Kidney capillary endothelial cell (primary cell): ENCODE measurements at regions not wholly inside any gene's neighbourhood (a gene's known extent, or its start where the extent isn't known, plus 50 kb on each side); places are given as distances from the start of the nearest gene placed in this dataset.

Experiments used
- DNase-seq: peaks from one replicate; pipeline ENCODE4 v3.0.0-alpha.2; 2018; ENCODE audit warnings: low spot score

GRCh38 chr2:221106241-221106640 is 465.9 kb downstream of the EPHA4 start:
- DNase-seq: no peak

- no peak for DNase-seq
Measured at GRCh38 chr2:221107424-221107823, 464.7 kb downstream of the EPHA4 start.

- DNase-seq: no peak
Measured at GRCh38 chr2:221109552-221109951, 462.6 kb downstream of the EPHA4 start.

GRCh38 chr2:221111739-221112138 is 460.4 kb downstream of the EPHA4 start:
- no peak for DNase-seq

GRCh38 chr2:221112744-221113143 is 459.4 kb downstream of the EPHA4 start:
- DNase-seq: no peak

- DNase-seq: no peak
Measured at GRCh38 chr2:221115944-221116343, 456.2 kb downstream of the EPHA4 start.

- no peak for DNase-seq
Measured at GRCh38 chr2:221120643-221121042, 451.5 kb downstream of the EPHA4 start.

DNA sequence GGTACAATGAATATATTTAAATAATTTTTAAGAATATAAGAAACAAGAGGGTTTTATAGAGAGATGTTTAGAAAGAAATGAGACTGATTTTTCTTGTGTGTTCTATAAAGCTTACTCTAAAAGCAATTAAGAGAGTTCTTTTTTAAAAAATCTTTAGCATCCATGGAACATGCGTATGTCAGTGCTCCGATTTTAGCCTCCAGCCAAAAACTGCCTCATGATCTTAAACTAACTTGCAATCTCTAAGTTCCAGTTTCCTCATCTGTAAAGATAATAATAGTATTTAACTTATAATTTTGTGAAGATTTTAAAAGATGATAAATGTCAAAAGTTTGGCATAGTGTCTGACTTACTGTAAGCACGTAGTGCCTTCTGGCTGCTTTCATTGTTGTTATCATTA is 448.7 kb downstream of the EPHA4 start:
- DNase-seq: no peak

DNA sequence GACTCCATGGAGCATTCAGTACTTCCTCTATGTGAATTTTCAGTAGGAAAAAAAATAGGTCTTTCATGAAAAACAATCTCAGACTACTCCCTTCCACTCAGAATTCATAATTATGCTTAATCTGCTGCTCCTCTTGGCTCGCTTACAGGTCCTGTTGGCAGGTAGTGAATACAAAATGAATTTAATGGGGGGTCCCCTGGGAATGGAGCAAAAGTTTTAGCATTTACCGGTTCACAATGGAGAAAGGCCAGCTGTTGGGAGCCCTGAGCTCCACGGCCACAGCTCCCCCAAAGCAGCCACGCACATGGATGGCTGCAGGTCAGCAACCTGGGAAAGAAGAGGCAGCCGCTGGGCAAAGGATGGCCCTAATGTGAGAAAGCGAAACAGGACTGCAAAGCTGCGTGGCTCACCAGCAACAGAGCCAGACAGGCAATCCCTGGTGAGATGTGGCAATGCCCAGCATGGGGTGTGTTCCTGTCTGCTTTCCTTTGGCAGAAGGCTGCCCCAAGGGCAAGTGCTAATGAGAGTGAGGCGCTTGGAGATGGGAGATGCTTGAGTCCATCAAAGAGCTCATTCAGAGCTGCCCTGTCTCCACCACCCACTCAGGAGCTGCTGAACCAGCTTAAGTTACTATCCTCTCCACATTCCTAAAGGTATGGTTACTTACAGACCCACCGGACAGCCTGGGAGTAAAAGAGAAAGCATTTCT is 447.4 kb downstream of the EPHA4 start:
- DNase-seq: no peak

DNA sequence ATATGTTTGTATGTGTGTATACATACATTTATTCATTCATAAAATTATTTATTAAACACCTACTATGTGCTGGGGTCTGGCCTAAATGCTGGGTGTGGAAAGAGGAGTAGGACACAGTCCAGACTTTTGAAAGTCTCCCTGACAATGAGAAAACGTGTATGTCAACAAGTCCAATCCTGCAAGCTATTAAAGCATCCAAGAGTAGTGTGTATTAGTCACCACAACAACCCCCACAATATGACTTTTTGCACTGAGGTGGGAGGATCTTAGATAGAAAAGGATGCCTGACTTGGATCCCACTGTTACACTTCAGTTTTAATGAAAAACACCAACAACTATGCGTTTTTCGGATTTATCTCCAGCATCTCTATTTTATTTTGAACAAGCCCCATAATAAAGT is 446.4 kb downstream of the EPHA4 start:
- DNase-seq: no peak

DNA sequence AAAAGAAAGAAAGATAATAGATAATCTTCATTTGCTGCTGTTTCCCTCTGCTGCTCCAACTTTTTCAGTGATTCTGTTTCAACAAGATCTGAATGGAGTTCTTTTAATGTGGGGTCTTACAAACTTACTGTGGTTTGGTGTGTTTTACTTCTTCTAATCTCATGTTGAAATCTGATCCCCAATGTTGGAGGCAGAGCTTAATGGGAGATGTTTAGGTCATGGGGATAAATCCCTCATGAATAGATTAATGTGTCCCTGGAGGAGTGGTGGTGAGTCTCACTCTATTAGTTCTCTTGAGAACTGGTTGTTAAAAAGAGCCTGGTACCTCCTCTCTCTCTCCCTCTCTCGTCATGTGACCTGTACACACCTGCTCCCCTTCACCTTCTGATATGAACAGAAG is 442.4 kb downstream of the EPHA4 start:
- no peak for DNase-seq

DNA sequence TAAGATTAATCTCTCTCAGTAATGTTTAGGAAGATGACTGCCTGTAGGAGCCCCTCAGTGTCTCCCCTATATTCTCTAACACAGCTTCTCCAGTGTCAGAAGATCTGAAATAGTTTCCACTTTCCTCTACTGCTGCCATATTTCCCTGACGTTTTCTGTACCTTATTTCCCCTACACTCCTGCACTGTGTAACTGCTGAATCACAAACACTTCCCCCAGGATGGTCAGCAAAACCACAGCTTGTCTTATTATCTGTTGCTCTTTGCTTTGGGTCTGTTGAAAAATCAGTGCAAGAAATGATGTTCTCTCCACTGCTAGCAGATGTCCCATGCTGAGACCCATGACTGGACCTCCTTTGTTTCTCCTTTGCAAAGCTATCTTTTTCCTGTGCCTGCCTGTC is 441.7 kb downstream of the EPHA4 start:
- no peak for DNase-seq

DNA sequence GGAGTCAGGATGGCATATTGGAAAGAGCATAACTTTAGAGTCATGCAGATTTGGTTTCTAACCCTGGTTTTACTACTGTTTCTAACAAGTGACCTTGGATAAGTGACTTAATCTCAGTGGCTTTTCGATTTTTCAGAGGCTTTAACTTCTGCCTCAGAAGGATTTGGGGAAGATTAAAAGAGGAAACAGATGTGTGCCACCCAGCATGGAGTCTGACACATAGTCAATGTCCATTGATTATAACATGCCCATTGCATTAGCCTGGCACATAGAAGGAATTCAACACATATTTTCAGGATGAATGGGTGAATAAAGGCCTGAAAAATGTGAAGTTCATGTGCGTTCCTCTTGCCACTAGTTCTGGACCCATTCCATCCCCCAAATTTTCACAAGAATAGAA is 438.2 kb downstream of the EPHA4 start:
- DNase-seq: no peak

- DNase-seq: no peak
Measured at GRCh38 chr2:221134718-221135117, 437.4 kb downstream of the EPHA4 start.

DNA sequence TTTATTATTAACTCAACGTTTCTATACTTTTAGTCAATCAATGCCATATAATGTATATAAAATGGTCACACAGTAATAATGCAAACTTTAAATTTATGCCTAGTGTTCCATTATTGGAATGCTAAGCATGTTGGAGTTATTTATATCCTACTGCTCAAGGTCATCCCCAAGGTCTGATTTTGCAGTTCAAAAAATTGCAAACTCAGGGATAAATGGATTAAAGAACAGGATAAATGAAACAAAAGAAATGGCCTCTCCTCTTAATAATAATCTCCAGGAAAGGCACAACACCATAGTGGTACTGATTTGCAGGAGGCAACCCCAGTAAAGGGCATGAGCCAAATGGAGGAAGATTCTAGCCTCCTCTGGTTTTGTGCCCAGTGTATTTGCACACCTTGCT is 436.4 kb downstream of the EPHA4 start:
- DNase-seq: no peak

DNA sequence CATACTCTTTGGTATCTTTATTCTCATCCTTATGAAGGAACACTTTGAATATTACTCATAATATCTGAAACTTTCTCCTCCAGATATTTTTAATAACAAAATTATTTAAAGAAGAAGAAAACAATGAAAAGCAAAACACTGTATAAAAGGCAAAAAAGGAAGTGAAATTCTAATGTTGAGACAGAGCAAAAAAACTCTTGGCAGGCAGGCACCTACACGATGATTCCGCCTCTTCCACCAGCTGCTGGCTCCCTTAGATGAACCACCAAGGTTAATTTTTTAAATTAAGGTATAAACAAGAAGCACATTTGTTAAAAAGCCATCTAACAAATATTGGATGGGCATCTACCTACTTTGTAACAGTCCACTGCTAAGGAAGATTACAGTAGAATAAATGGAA is 434.7 kb downstream of the EPHA4 start:
- DNase-seq: no peak

GRCh38 chr2:221142341-221142740 is 429.8 kb downstream of the EPHA4 start:
- DNase-seq: no peak

DNA sequence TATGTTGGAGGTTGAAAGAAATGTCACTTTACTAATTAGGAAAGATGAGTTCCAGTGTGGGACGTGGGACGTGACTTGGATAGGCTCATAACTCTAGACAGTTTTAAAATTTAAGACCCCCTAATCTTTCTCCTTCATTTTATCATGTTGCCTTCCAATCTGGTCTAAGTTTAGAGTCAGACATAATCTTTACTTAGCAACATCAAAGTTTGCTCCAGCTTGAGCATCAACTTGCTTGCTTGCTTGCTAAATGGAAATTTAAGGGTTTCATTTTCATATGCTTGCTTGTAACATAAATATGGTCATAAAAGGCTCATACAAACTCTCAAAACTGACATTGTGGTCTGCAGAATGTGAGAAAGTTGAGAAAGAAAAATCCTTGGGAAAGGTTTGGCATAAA is 428.9 kb downstream of the EPHA4 start:
- no peak for DNase-seq

- no peak for DNase-seq
Measured at GRCh38 chr2:221144909-221145308, 427.2 kb downstream of the EPHA4 start.

GRCh38 chr2:221145396-221145795 is 426.7 kb downstream of the EPHA4 start:
- no peak for DNase-seq

GRCh38 chr2:221153226-221153625 is 418.9 kb downstream of the EPHA4 start:
- no peak for DNase-seq

- no peak for DNase-seq
Measured at GRCh38 chr2:221154176-221154575, 417.9 kb downstream of the EPHA4 start.

GRCh38 chr2:221156062-221156734 is 415.9 kb downstream of the EPHA4 start:
- no peak for DNase-seq

GRCh38 chr2:221161186-221161585 is 410.9 kb downstream of the EPHA4 start:
- no peak for DNase-seq
